HL-60 (cell line): ENCODE measurements at regions not wholly inside any gene's neighbourhood (a gene's known extent, or its start where the extent isn't known, plus 50 kb on each side); places are given as distances from the start of the nearest gene placed in this dataset.

Experiments used
- CTCF ChIP-seq: IDR thresholded peaks from one replicate; pipeline ENCODE4 v1.5.1; 2011; ENCODE audit warnings: low read length, control low read depth, inconsistent platforms; ENCODE audit not compliant: insufficient read depth
- TF ChIP-seq, protein P1 (sequence below): IDR thresholded peaks from 2 replicates; pipeline ENCODE4 v1.6.1; 2012; ENCODE audit warnings: low read depth; ENCODE audit not compliant: insufficient replicate concordance

DNA sequence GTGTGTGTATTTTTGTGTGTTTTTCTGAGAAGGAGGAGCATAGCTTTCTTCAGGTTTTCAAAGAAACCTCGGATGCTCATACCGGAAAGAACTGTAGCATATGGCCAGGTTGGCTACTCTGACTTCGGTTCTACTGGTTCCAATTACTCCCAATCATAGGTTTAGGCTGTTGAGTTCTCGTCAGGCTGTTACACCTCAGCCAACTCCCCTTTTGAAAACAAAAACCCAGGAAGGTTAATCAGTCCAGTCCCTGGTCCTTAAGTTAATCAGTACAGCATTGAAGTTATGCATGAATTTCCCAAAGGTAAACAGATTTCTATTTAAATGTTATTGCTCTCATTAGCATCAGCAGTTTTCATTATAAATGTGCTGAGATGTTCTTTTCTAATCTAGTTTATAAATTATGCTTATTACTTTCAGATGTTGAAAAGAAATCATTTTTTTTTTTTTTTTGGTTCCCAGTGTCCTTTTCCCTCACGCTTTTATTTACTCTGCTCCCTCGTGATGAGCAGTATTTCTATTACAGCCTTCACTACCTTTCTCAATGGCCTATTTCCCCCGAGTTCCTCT, 111.0 kb downstream of the NPIPB5 start:
- no peak for TF ChIP-seq CTCF
- TF ChIP-seq, protein P1, sequence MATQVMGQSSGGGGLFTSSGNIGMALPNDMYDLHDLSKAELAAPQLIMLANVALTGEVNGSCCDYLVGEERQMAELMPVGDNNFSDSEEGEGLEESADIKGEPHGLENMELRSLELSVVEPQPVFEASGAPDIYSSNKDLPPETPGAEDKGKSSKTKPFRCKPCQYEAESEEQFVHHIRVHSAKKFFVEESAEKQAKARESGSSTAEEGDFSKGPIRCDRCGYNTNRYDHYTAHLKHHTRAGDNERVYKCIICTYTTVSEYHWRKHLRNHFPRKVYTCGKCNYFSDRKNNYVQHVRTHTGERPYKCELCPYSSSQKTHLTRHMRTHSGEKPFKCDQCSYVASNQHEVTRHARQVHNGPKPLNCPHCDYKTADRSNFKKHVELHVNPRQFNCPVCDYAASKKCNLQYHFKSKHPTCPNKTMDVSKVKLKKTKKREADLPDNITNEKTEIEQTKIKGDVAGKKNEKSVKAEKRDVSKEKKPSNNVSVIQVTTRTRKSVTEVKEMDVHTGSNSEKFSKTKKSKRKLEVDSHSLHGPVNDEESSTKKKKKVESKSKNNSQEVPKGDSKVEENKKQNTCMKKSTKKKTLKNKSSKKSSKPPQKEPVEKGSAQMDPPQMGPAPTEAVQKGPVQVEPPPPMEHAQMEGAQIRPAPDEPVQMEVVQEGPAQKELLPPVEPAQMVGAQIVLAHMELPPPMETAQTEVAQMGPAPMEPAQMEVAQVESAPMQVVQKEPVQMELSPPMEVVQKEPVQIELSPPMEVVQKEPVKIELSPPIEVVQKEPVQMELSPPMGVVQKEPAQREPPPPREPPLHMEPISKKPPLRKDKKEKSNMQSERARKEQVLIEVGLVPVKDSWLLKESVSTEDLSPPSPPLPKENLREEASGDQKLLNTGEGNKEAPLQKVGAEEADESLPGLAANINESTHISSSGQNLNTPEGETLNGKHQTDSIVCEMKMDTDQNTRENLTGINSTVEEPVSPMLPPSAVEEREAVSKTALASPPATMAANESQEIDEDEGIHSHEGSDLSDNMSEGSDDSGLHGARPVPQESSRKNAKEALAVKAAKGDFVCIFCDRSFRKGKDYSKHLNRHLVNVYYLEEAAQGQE, result no peak
